Dendritic cell treated with granulocyte-macrophage colony-stimulating factor and Interleukin-4, amounts not matched to agents 40 ng/mL and 50 ng/mL, for 4 days (primary cell): ENCODE measurements at regions not wholly inside any gene's neighbourhood (a gene's known extent, or its start where the extent isn't known, plus 50 kb on each side); places are given as distances from the start of the nearest gene placed in this dataset.
"Not testable (repeated sequence)": the region's sequence is repeated elsewhere in the genome, so short reads cannot be mapped to it uniquely, and the experiment has no call there.

Experiments
- H3K27ac Mint-ChIP-seq: one replicate; pipeline ENCODE4 v1.8.0; 2022; ENCODE audit warnings: mild to moderate bottlenecking, mixed read lengths
- H3K27me3 Mint-ChIP-seq: one replicate; pipeline ENCODE4 v1.8.0; 2022; ENCODE audit warnings: mild to moderate bottlenecking, mixed read lengths
- H3K36me3 Mint-ChIP-seq: one replicate; pipeline ENCODE4 v1.8.0; 2022; ENCODE audit warnings: low read depth, mixed read lengths
- H3K4me1 Mint-ChIP-seq: one replicate; pipeline ENCODE4 v1.8.0; 2022; ENCODE audit warnings: low read depth, mixed read lengths
- H3K4me3 Mint-ChIP-seq: one replicate; pipeline ENCODE4 v1.8.0; 2022; ENCODE audit warnings: mild to moderate bottlenecking, moderate library complexity, mixed read lengths
- H3K9me3 Mint-ChIP-seq: one replicate; pipeline ENCODE4 v1.8.0; 2022; ENCODE audit warnings: mixed read lengths
- intact Hi-C: fragments of 100-400 bp; cut with micrococcal nuclease; formaldehyde crosslinking; loops from one replicate; pipeline ENCODE4 v1.15.0; 2022

- Mint-ChIP-seq H3K9me3 (peaks cover 1% of the 10 kb centered on the region), H3K4me3 (no peak overlapping the region), H3K27ac (no peak overlapping the region), H3K27me3 (no peaks in the 10 kb centered on the region), H3K36me3 (no peaks in the 10 kb centered on the region), H3K4me1 (peaks cover 13% of the 10 kb centered on the region)
- intact Hi-C loops, result no loop called here
Measured at GRCh38 chr1:221510793-221511503, 230.9 kb downstream of the DUSP10 start.

GRCh38 chr1:221511797-221512196, 230.1 kb downstream of the DUSP10 start:
- H3K27me3 Mint-ChIP-seq, result no peaks in the 10 kb centered on the region
- H3K9me3 Mint-ChIP-seq, result no peaks in the 10 kb centered on the region
- H3K4me1 Mint-ChIP-seq, result peaks cover 13% of the 10 kb centered on the region
- no peak overlapping the region for H3K27ac Mint-ChIP-seq
- no peak overlapping the region for H3K4me3 Mint-ChIP-seq
- no peaks in the 10 kb centered on the region for H3K36me3 Mint-ChIP-seq
- intact Hi-C loops, result no loop called here

GRCh38 chr1:221514806-221515205, 227.1 kb downstream of the DUSP10 start:
- Mint-ChIP-seq H3K9me3 (no peaks in the 10 kb centered on the region), H3K27me3 (no peaks in the 10 kb centered on the region), H3K4me1 (peaks cover 22% of the 10 kb centered on the region), H3K27ac (no peak overlapping the region), H3K36me3 (no peaks in the 10 kb centered on the region), H3K4me3 (no peak overlapping the region)
- intact Hi-C loops, result no loop called here

GRCh38 chr1:221515496-221515895, 226.4 kb downstream of the DUSP10 start:
- H3K4me1 Mint-ChIP-seq, result peaks cover 22% of the 10 kb centered on the region
- H3K9me3 Mint-ChIP-seq, result no peaks in the 10 kb centered on the region
- intact Hi-C loops, result no loop called here
- no peak overlapping the region for H3K27ac Mint-ChIP-seq
- H3K36me3 Mint-ChIP-seq, result no peaks in the 10 kb centered on the region
- no peak overlapping the region for H3K4me3 Mint-ChIP-seq
- no peaks in the 10 kb centered on the region for H3K27me3 Mint-ChIP-seq

GRCh38 chr1:221517961-221518360, 223.9 kb downstream of the DUSP10 start:
- intact Hi-C loops, result no loop called here
- peaks cover 22% of the 10 kb centered on the region for H3K4me1 Mint-ChIP-seq
- H3K4me3 Mint-ChIP-seq, result no peak overlapping the region
- H3K36me3 Mint-ChIP-seq, result no peaks in the 10 kb centered on the region
- no peaks in the 10 kb centered on the region for H3K27me3 Mint-ChIP-seq
- no peaks in the 10 kb centered on the region for H3K9me3 Mint-ChIP-seq
- H3K27ac Mint-ChIP-seq, result no peak overlapping the region

- Mint-ChIP-seq H3K9me3 (no peaks in the 10 kb centered on the region), H3K4me1 (peaks cover 10% of the 10 kb centered on the region), H3K4me3 (no peak overlapping the region), H3K36me3 (no peaks in the 10 kb centered on the region), H3K27ac (no peak overlapping the region), H3K27me3 (no peaks in the 10 kb centered on the region)
- intact Hi-C loops, result no loop called here
Measured at GRCh38 chr1:221520250-221520649, 221.6 kb downstream of the DUSP10 start.

- H3K36me3 Mint-ChIP-seq, result no peaks in the 10 kb centered on the region
- intact Hi-C loops, result no loop called here
- H3K27ac Mint-ChIP-seq, result no peak overlapping the region
- H3K27me3 Mint-ChIP-seq, result no peaks in the 10 kb centered on the region
- H3K4me1 Mint-ChIP-seq, result peaks cover 9% of the 10 kb centered on the region
- H3K9me3 Mint-ChIP-seq, result no peaks in the 10 kb centered on the region
- H3K4me3 Mint-ChIP-seq, result no peak overlapping the region
Measured at GRCh38 chr1:221521686-221522085, 220.2 kb downstream of the DUSP10 start.

GRCh38 chr1:221522529-221522940, 219.4 kb downstream of the DUSP10 start:
- no peaks in the 10 kb centered on the region for H3K36me3 Mint-ChIP-seq
- H3K27ac Mint-ChIP-seq, result no peak overlapping the region
- intact Hi-C loops, result no loop called here
- H3K27me3 Mint-ChIP-seq, result no peaks in the 10 kb centered on the region
- H3K4me1 Mint-ChIP-seq, result peaks cover 5% of the 10 kb centered on the region
- no peaks in the 10 kb centered on the region for H3K9me3 Mint-ChIP-seq
- no peak overlapping the region for H3K4me3 Mint-ChIP-seq

- Mint-ChIP-seq H3K9me3 (no peaks in the 10 kb centered on the region), H3K4me3 (no peak overlapping the region), H3K27me3 (no peaks in the 10 kb centered on the region), H3K27ac (no peak overlapping the region), H3K4me1 (no peaks in the 10 kb centered on the region), H3K36me3 (no peaks in the 10 kb centered on the region)
- intact Hi-C loops, result no loop called here
Measured at GRCh38 chr1:221525749-221526148, 216.1 kb downstream of the DUSP10 start.

- H3K9me3 Mint-ChIP-seq, result no peaks in the 10 kb centered on the region
- peaks cover 3% of the 10 kb centered on the region for H3K27me3 Mint-ChIP-seq
Measured at GRCh38 chr1:221527302-221527701, 214.6 kb downstream of the DUSP10 start.

GRCh38 chr1:221527886-221528624, 213.8 kb downstream of the DUSP10 start:
- Mint-ChIP-seq H3K4me3 (no peak overlapping the region), H3K27me3 (peaks cover 3% of the 10 kb centered on the region)

More at GRCh38 chr1:221527302-221527701, 214.6 kb downstream of the DUSP10 start:
- Mint-ChIP-seq H3K36me3 (no peaks in the 10 kb centered on the region), H3K4me3 (no peak overlapping the region), H3K27ac (no peak overlapping the region), H3K4me1 (no peaks in the 10 kb centered on the region)
- intact Hi-C loops, result no loop called here

GRCh38 chr1:221530159-221530558, 211.7 kb downstream of the DUSP10 start:
- not testable (repeated sequence) for H3K9me3 Mint-ChIP-seq, H3K4me1 Mint-ChIP-seq, H3K27ac Mint-ChIP-seq, H3K27me3 Mint-ChIP-seq, H3K4me3 Mint-ChIP-seq, H3K36me3 Mint-ChIP-seq
- intact Hi-C loops, result loop anchor here (10.0 kb wide), 1 partner anchor 465 kb away; no protein-coding TSS in a partner anchor

More at GRCh38 chr1:221527886-221528624, 213.8 kb downstream of the DUSP10 start:
- Mint-ChIP-seq H3K4me1 (no peaks in the 10 kb centered on the region), H3K9me3 (no peaks in the 10 kb centered on the region), H3K36me3 (no peaks in the 10 kb centered on the region), H3K27ac (no peak overlapping the region)
- intact Hi-C loops, result no loop called here

- Mint-ChIP-seq H3K27ac (no peak overlapping the region), H3K4me3 (no peak overlapping the region), H3K36me3 (no peaks in the 10 kb centered on the region), H3K4me1 (peaks cover 8% of the 10 kb centered on the region), H3K27me3 (peaks cover 3% of the 10 kb centered on the region), H3K9me3 (no peaks in the 10 kb centered on the region)
- intact Hi-C loops, result loop anchor here (10.0 kb wide), 1 partner anchor 464 kb away; no protein-coding TSS in a partner anchor
Measured at GRCh38 chr1:221530791-221531190, 211.1 kb downstream of the DUSP10 start.

- Mint-ChIP-seq H3K4me1 (peaks cover 13% of the 10 kb centered on the region), H3K4me3 (no peak overlapping the region), H3K9me3 (no peaks in the 10 kb centered on the region), H3K36me3 (no peaks in the 10 kb centered on the region), H3K27ac (peak overlapping the region; percentile 16), H3K27me3 (peaks cover 5% of the 10 kb centered on the region)
- intact Hi-C loops, result loop anchor here (10.0 kb wide), 1 partner anchor 463 kb away; no protein-coding TSS in a partner anchor
Measured at GRCh38 chr1:221532071-221532773, 209.7 kb downstream of the DUSP10 start.
